Neural cell (in vitro differentiated cells): ENCODE measurements at regions not wholly inside any gene's neighbourhood (a gene's known extent, or its start where the extent isn't known, plus 50 kb on each side); places are given as distances from the start of the nearest gene placed in this dataset.
A peak's percentile ranks its signal among the peaks of the same experiment; 100 is the strongest.

Source experiments
- CTCF ChIP-seq: fragments of 450-650 bp; IDR thresholded peaks from 2 replicates; pipeline ENCODE4 v1.5.1; 2014; ENCODE audit warnings: antibody characterized with exemption, mild to moderate bottlenecking, moderate library complexity; ENCODE audit not compliant: poor library complexity, severe bottlenecking
- EZH2 ChIP-seq: fragments of 200-600, 300-800 bp; shearing (Covaris generic), sonication (generic); IDR thresholded peaks from 2 replicates; pipeline ENCODE4 v1.6.1; 2014; ENCODE audit warnings: antibody characterized with exemption, low read length, borderline replicate concordance, mild to moderate bottlenecking; ENCODE audit not compliant: insufficient read depth, poor library complexity, severe bottlenecking
- POLR2AphosphoS5 ChIP-seq: IDR thresholded peaks from 2 replicates; pipeline ENCODE4 v1.6.1; 2012
- RAD21 ChIP-seq: fragments of 450-650 bp; conservative IDR thresholded peaks from 2 replicates; pipeline ENCODE4 v1.6.1; 2014; ENCODE audit warnings: antibody characterized with exemption, mild to moderate bottlenecking, moderate library complexity
- REST ChIP-seq: IDR thresholded peaks from 2 replicates; pipeline ENCODE4 v1.6.1; 2012; ENCODE audit warnings: borderline replicate concordance
- TAF1 ChIP-seq: IDR thresholded peaks from 2 replicates; pipeline ENCODE4 v1.6.1; 2012; ENCODE audit warnings: low read depth

GRCh38 chr2:125644257-125644656 is 1011.7 kb upstream of the GYPC start:
- TF ChIP-seq CTCF = no peak
- TF ChIP-seq REST = no peak
- TF ChIP-seq EZH2 = no peak
- TF ChIP-seq RAD21 = no peak
- TF ChIP-seq POLR2AphosphoS5 = peak; percentile 26
- no peak for TF ChIP-seq TAF1
